GM12878 (cell line): ENCODE measurements at regions not wholly inside any gene's neighbourhood (a gene's known extent, or its start where the extent isn't known, plus 50 kb on each side); places are given as distances from the start of the nearest gene placed in this dataset.

Source experiments
- EP300 ChIP-seq, 2 experiments: fragments of 150-350 bp in 1 of 2; IDR thresholded peaks; 2 replicates each; pipeline ENCODE4 v1.6.1; 2011 to 2012; ENCODE audit warnings: low read depth in 2 of 2, low read length in 2 of 2, borderline replicate concordance in 1 of 2, improper control_type of control experiment in 1 of 2, inconsistent platforms in 1 of 2; ENCODE audit not compliant: control insufficient read depth in 1 of 2
- EZH2 ChIP-seq: IDR thresholded peaks from 2 replicates; pipeline ENCODE4 v1.6.1; 2012; ENCODE audit warnings: low read depth, mild to moderate bottlenecking, control low read depth, inconsistent platforms, low read length, borderline replicate concordance; ENCODE audit not compliant: control insufficient read depth
- FOS ChIP-seq: IDR thresholded peaks from 3 replicates; pipeline ENCODE4 v1.6.1; 2011; ENCODE audit warnings: borderline replicate concordance; ENCODE audit not compliant: insufficient read length; ENCODE audit errors: extremely low read depth
- HCFC1 ChIP-seq: fragments of 150-350 bp; IDR thresholded peaks from 2 replicates; pipeline ENCODE4 v1.6.1; 2014; ENCODE audit warnings: low read length
- MTA3 ChIP-seq: IDR thresholded peaks from 2 replicates; pipeline ENCODE4 v1.6.1; 2012; ENCODE audit warnings: low read length, inconsistent platforms, borderline replicate concordance
- POLR2A ChIP-seq: IDR thresholded peaks from 2 replicates; pipeline ENCODE4 v1.6.1; 2011; ENCODE audit warnings: low read depth, mild to moderate bottlenecking, low read length
- ZBTB4 ChIP-seq: fragments of 450-650 bp; formaldehyde crosslinking; IDR thresholded peaks from 2 replicates; pipeline ENCODE4 v1.4.0; 2022; ENCODE audit warnings: mild to moderate bottlenecking, moderate library complexity

GRCh38 chr16:51670527-51670926 lies 519.5 kb upstream of the SALL1 start:
- TF ChIP-seq EP300 (IDR thresholded peaks at IDR 0.05; ENCODE audit: borderline replicate concordance in 1 of 2, control insufficient read depth in 1 of 2, low read depth in 2 of 2, low read length in 2 of 2) (no peak), FOS (no peak), MTA3 (no peak), POLR2A (no peak), EZH2 (no peak), HCFC1 (no peak), ZBTB4 (CRISPR knock-in tag) (no peak)
